GM10266 (cell line): ENCODE measurements at regions not wholly inside any gene's neighbourhood (a gene's known extent, or its start where the extent isn't known, plus 50 kb on each side); places are given as distances from the start of the nearest gene placed in this dataset.
"Not testable (repeated sequence)": the region's sequence is repeated elsewhere in the genome, so short reads cannot be mapped to it uniquely, and the experiment has no call there.

Experiments used
- DNase-seq: peaks from one replicate; pipeline ENCODE4 v3.0.0; 2012; ENCODE audit errors: extremely low spot score
- TF ChIP-seq, protein P1 (sequence below): IDR thresholded peaks from 2 replicates; pipeline ENCODE4 v1.5.1; 2012; ENCODE audit warnings: mild to moderate bottlenecking, low read depth; ENCODE audit not compliant: control insufficient read depth, insufficient read depth; ENCODE audit errors: missing control alignments

DNA sequence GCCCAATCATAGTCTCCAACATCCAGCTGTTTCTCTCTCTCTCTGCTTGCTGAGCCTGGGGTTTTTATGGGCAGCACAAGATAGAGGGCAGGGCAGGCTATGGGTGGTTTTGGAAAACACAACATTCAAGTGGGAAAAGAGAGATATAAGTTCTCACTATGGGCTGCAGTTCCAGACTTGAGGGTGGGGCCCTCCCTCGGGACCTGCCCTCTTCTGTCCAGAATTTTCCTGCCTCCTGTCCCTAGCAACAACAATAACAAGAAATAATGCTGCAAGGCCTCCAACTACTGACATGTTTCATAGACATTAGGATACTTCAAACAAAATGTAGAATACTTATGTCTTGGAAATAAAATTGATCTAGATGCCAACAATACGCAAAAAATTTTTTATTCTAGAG, 107.8 kb downstream of the C18orf54 start:
- TF ChIP-seq, protein P1, sequence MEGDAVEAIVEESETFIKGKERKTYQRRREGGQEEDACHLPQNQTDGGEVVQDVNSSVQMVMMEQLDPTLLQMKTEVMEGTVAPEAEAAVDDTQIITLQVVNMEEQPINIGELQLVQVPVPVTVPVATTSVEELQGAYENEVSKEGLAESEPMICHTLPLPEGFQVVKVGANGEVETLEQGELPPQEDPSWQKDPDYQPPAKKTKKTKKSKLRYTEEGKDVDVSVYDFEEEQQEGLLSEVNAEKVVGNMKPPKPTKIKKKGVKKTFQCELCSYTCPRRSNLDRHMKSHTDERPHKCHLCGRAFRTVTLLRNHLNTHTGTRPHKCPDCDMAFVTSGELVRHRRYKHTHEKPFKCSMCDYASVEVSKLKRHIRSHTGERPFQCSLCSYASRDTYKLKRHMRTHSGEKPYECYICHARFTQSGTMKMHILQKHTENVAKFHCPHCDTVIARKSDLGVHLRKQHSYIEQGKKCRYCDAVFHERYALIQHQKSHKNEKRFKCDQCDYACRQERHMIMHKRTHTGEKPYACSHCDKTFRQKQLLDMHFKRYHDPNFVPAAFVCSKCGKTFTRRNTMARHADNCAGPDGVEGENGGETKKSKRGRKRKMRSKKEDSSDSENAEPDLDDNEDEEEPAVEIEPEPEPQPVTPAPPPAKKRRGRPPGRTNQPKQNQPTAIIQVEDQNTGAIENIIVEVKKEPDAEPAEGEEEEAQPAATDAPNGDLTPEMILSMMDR, result no peak
- no peak for DNase-seq

GRCh38 chr18:54466248-54467005, 108.7 kb downstream of the C18orf54 start:
- TF ChIP-seq, protein P1, result no peak
- peak; percentile 4 for DNase-seq

GRCh38 chr18:54479365-54479764, 111.7 kb upstream of the DYNAP start:
- DNase-seq, result no peak
- TF ChIP-seq, protein P1, result no peak

DNA sequence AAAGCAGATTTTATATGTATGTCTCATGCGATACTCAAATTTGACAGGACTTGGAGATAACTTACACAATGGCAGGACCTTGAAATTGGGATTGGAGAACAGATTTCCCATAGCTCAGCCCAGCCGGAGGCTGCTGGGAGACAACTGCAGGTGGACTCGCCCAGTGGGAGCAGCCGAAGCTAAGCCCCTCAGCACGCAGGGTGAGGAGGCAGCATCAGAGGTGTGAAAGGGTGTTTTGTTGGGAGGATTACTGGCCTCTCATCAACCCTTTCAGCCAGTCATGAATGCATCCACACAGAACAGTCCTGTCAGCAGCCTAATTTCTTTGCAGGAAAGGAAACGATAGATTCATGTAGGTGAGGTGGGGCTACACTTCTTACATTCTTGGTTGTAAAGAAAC, 110.4 kb upstream of the DYNAP start:
- TF ChIP-seq, protein P1, result no peak
- DNase-seq, result no peak

- not testable (repeated sequence) for DNase-seq
These were observed 88.6 kb upstream of the DYNAP start for GRCh38 chr18:54502451-54502850.

DNA sequence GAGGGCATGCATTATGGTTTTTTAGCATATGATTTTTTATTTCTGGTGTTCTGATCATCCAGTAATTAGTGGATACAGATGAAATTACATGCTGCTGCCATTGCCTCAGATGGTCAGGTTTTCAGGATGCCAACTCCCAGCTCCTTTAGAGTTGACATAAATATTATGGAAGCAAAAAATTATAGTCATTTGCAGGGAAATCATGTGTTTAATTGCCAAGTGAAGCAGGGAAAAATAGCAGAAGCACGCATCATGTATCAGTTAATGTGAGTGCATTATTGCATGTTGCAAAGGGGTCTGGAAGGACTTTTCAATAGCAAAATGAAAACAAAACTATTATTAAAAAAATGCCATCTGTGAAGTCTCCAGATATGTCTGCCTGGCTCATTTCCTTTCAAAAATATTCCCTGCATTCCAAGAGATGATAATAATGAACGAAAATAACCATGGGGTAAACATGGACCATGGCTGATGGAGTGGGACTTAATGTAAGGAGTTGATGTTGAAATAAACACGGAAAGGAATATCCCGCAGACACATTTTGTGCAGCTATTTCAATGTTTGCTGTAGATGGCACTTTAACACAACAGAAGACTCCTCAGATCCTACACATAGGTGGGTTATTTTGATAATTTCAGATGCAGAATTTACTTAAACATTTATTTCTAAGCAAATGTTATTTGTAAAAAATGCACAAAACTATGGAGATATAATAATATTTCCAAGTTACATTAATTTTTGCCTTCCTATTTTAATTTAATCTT, 87.7 kb upstream of the DYNAP start:
- DNase-seq, result no peak
- TF ChIP-seq, protein P1, result no peak

GRCh38 chr18:54506516-54507261, 84.4 kb upstream of the DYNAP start:
- DNase-seq, result no peak
- TF ChIP-seq, protein P1, result no peak
